ENCODE measurements at regions not wholly inside any gene's neighbourhood (a gene's known extent, or its start where the extent isn't known, plus 50 kb on each side); places are given as distances from the start of the nearest gene placed in this dataset.
A peak's percentile ranks its signal among the peaks of the same experiment; 100 is the strongest.

GRCh38 chr6:84469144-84469543 lies 241.7 kb upstream of the CEP162 start:
- intact Hi-C loops (cut with DNase I): no loop called here
- DNase-seq: no peak

- DNase-seq: no peak
- intact Hi-C loops (cut with DNase I): no loop called here
Measured at GRCh38 chr6:84467296-84467695, 239.9 kb upstream of the CEP162 start.

GRCh38 chr6:84466511-84466910 lies 239.1 kb upstream of the CEP162 start:
- intact Hi-C loops (cut with DNase I): no loop called here
- no peak for DNase-seq

GRCh38 chr6:84464471-84464870 lies 237.0 kb upstream of the CEP162 start:
- intact Hi-C loops (cut with DNase I): no loop called here

GRCh38 chr6:84462698-84463097 lies 235.3 kb upstream of the CEP162 start:
- DNase-seq: no peak
- intact Hi-C loops (cut with DNase I): no loop called here

More at GRCh38 chr6:84464471-84464870, 237.0 kb upstream of the CEP162 start:
- no peak for DNase-seq

GRCh38 chr6:84461461-84461860 lies 234.0 kb upstream of the CEP162 start:
- DNase-seq: no peak
- intact Hi-C loops (cut with DNase I): no loop called here

- no peak for DNase-seq
- intact Hi-C loops (cut with DNase I): no loop called here
Measured at GRCh38 chr6:84460491-84460890, 233.0 kb upstream of the CEP162 start.

GRCh38 chr6:84459401-84459800 lies 232.0 kb upstream of the CEP162 start:
- intact Hi-C loops (cut with DNase I): no loop called here
- no peak for DNase-seq

- DNase-seq: no peak
- intact Hi-C loops (cut with DNase I): no loop called here
Measured at GRCh38 chr6:84458271-84458670, 230.8 kb upstream of the CEP162 start.

- intact Hi-C loops (cut with DNase I): no loop called here
- no peak for DNase-seq
Measured at GRCh38 chr6:84457276-84457675, 229.8 kb upstream of the CEP162 start.

- intact Hi-C loops (cut with DNase I): no loop called here
- no peak for DNase-seq
Measured at GRCh38 chr6:84456803-84457202, 229.4 kb upstream of the CEP162 start.

GRCh38 chr6:84455511-84456029 lies 228.1 kb upstream of the CEP162 start:
- no peak for DNase-seq
- intact Hi-C loops (cut with DNase I): no loop called here

GRCh38 chr6:84453499-84453898 lies 226.1 kb upstream of the CEP162 start:
- intact Hi-C loops (cut with DNase I): no loop called here
- DNase-seq: no peak

- DNase-seq: no peak
Measured at GRCh38 chr6:84450018-84450417, 222.6 kb upstream of the CEP162 start.

GRCh38 chr6:84449220-84449619 lies 221.8 kb upstream of the CEP162 start:
- DNase-seq: no peak
- intact Hi-C loops (cut with DNase I): no loop called here

More at GRCh38 chr6:84450018-84450417, 222.6 kb upstream of the CEP162 start:
- intact Hi-C loops (cut with DNase I): no loop called here

- no peak for DNase-seq
- intact Hi-C loops (cut with DNase I): no loop called here
Measured at GRCh38 chr6:84448331-84448730, 220.9 kb upstream of the CEP162 start.

GRCh38 chr6:84447651-84448050 lies 220.2 kb upstream of the CEP162 start:
- intact Hi-C loops (cut with DNase I): no loop called here
- no peak for DNase-seq

GRCh38 chr6:84445068-84445467 lies 217.6 kb upstream of the CEP162 start:
- intact Hi-C loops (cut with DNase I): no loop called here
- DNase-seq: no peak

GRCh38 chr6:84442208-84442607 lies 214.8 kb upstream of the CEP162 start:
- intact Hi-C loops (cut with DNase I): no loop called here
- no peak for DNase-seq

GRCh38 chr6:84441456-84441855 lies 214.0 kb upstream of the CEP162 start:
- no peak for DNase-seq
- intact Hi-C loops (cut with DNase I): no loop called here

GRCh38 chr6:84434550-84434949 lies 207.1 kb upstream of the CEP162 start:
- intact Hi-C loops (cut with DNase I): no loop called here
- DNase-seq: no peak

- intact Hi-C loops (cut with DNase I): no loop called here
- DNase-seq: no peak
Measured at GRCh38 chr6:84432619-84433018, 205.2 kb upstream of the CEP162 start.

- intact Hi-C loops (cut with DNase I): loop anchor here (2.0 to 10.0 kb wide), 2 partner anchors 698 to 896 kb away; no protein-coding TSS in a partner anchor
- peak in 7 of 10 donors; percentile 6 to 81 (median 17) for DNase-seq
Measured at GRCh38 chr6:84428300-84428907, 201.0 kb upstream of the CEP162 start.

Measured in posterior cingulate gyrus (tissue), 11 donors.